SH-SY5Y (cell line): ENCODE measurements at regions not wholly inside any gene's neighbourhood (a gene's known extent, or its start where the extent isn't known, plus 50 kb on each side); places are given as distances from the start of the nearest gene placed in this dataset.

ENCODE experiments used
- GATA2 ChIP-seq: IDR thresholded peaks from 2 replicates; pipeline ENCODE4 v1.6.1; 2011; ENCODE audit warnings: mild to moderate bottlenecking, low read depth, low read length
- GATA3 ChIP-seq: IDR thresholded peaks from 2 replicates; pipeline ENCODE4 v1.6.1; 2011; ENCODE audit warnings: low read depth, mild to moderate bottlenecking, low read length, moderate library complexity

GRCh38 chr2:172279214-172279613 lies 148.2 kb upstream of the ITGA6 start:
- no peak for TF ChIP-seq GATA3
- no peak for TF ChIP-seq GATA2

GRCh38 chr2:172279813-172280212 lies 147.6 kb upstream of the ITGA6 start:
- TF ChIP-seq GATA2 (no peak), GATA3 (no peak)

GRCh38 chr2:172280571-172281361 lies 146.6 kb upstream of the ITGA6 start:
- TF ChIP-seq GATA3 (no peak), GATA2 (no peak)

- TF ChIP-seq GATA2 = no peak
- TF ChIP-seq GATA3 = no peak
Measured at GRCh38 chr2:172281648-172282570, 145.5 kb upstream of the ITGA6 start.

GRCh38 chr2:172282944-172283343 lies 144.4 kb upstream of the ITGA6 start:
- TF ChIP-seq GATA2 = no peak
- TF ChIP-seq GATA3 = no peak

GRCh38 chr2:172283476-172283875 lies 143.9 kb upstream of the ITGA6 start:
- TF ChIP-seq GATA3 (no peak), GATA2 (no peak)

- no peak for TF ChIP-seq GATA3
- TF ChIP-seq GATA2 = no peak
Measured at GRCh38 chr2:172284209-172284608, 143.2 kb upstream of the ITGA6 start.

GRCh38 chr2:172285010-172285621 lies 142.3 kb upstream of the ITGA6 start:
- TF ChIP-seq GATA3 (no peak), GATA2 (no peak)

GRCh38 chr2:172285760-172286159 lies 141.6 kb upstream of the ITGA6 start:
- no peak for TF ChIP-seq GATA3
- TF ChIP-seq GATA2 = no peak

- TF ChIP-seq GATA2 (no peak), GATA3 (no peak)
Measured at GRCh38 chr2:172287190-172287589, 140.2 kb upstream of the ITGA6 start.

GRCh38 chr2:172287605-172288315 lies 139.6 kb upstream of the ITGA6 start:
- no peak for TF ChIP-seq GATA3
- no peak for TF ChIP-seq GATA2

- no peak for TF ChIP-seq GATA2
- TF ChIP-seq GATA3 = no peak
Measured at GRCh38 chr2:172288603-172289002, 138.8 kb upstream of the ITGA6 start.

- TF ChIP-seq GATA3 = no peak
Measured at GRCh38 chr2:172293952-172294351, 133.4 kb upstream of the ITGA6 start.

- no peak for TF ChIP-seq GATA3
- no peak for TF ChIP-seq GATA2
Measured at GRCh38 chr2:172294983-172295382, 132.4 kb upstream of the ITGA6 start.
